ENCODE measurements at regions not wholly inside any gene's neighbourhood (a gene's known extent, or its start where the extent isn't known, plus 50 kb on each side); places are given as distances from the start of the nearest gene placed in this dataset.

DNA sequence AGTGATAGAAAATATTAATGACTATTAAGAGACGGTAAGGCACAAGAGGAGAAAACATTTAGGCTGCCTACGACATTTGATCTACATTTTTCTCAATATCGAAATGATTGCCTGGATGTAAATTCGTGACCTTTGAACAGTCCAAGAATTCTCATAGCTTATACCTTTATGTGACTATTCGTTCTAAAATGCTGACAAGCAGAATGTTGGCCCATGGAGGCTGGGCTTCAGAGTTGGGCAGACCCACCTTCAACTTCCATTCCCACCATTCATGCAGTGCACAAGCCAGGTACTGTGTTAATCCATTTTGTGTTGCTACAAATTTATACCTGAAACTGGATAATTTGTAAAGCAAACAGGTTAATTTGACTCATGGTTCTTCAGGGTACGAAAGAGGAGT is 441.4 kb upstream of the COBL start:
- no peak for DNase-seq
- no peak for ATAC-seq
- intact Hi-C loops (cut with DNase I, micrococcal nuclease) = no loop called here

DNA sequence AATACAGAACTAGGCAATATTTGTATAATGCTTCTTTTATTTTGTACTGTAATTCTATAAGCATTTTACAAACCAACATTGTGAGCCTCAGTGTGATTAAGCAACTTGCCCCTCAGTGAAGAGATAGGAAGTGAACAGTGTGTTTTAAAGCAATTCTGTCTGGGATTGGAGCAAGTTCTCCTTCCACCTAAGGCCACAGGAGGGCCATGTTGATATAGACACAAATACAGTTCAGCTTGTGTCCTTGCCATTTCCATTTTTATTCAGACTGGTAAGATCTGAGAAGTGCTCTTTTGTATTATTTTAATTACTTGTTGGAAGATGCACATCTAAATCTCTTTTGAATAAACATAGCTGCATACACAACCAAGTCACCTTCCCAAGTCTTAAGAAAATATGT is 416.3 kb upstream of the COBL start:
- intact Hi-C loops (cut with DNase I, micrococcal nuclease) = no loop called here
- DNase-seq (no peak), ATAC-seq (no peak)

DNA sequence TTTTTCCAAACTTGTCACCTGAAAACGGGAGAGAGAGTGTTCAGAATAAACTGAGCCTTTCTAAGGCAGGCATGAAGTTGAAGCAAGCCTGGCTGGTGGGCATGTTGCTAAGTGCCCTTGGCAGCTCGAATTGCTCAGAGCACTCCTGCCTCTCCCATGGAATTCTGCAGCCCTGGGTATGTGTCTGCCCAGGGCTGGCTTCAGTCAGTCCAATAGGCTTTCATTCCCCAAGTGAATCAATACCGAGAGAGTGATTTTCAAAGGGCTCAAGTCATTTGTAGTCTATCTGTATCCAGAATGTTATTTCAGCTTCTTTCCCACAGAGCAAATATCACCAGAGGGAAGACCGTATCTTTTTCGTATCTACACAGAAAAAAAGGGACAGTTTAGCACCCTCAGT is 415.5 kb upstream of the COBL start:
- no peak for DNase-seq
- no peak for ATAC-seq
- intact Hi-C loops (cut with DNase I, micrococcal nuclease) = no loop called here

DNA sequence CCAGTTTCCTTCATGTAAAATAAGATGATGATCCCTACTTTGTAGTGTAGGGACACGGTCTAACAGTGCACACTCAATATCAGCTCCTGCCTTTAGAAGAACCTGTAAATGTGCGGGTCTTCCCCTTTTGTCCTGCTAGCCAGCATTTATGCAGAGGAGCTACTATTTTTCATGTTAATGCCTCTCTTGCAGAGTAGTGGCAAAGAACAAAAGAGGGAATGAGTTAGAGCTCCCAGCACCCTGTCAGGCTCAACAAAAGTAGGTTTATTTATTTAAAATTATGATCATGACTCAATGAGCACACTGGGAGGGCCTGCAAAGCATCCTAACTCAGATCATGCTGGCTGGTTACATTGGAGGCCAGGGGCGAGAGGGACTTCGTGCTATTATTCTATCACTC is 414.5 kb upstream of the COBL start:
- intact Hi-C loops (cut with DNase I, micrococcal nuclease) = no loop called here

DNA sequence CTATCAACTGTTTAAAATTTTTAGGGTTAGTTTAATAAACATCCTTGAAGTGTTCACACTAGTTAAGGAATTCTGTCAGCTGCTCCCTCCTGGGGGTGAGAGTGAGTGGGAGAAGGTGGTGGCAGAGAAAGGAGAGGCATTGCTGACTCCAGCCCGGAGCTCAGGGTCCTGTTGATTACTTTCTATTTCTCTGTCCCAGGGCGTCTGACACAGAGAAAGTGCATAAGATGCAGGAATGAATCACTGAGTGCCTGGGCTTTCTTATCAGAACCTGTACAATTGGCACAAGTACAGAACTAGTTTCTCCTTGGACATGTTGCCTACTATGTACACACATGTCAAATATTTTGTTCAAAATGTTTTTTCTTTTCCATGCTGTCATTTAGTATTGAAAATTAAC is 410.8 kb upstream of the COBL start:
- ATAC-seq = no peak
- intact Hi-C loops (cut with DNase I, micrococcal nuclease) = no loop called here
- no peak for DNase-seq

More for the DNA sequence above, 414.5 kb upstream of the COBL start:
- no peak for DNase-seq
- ATAC-seq = no peak

DNA sequence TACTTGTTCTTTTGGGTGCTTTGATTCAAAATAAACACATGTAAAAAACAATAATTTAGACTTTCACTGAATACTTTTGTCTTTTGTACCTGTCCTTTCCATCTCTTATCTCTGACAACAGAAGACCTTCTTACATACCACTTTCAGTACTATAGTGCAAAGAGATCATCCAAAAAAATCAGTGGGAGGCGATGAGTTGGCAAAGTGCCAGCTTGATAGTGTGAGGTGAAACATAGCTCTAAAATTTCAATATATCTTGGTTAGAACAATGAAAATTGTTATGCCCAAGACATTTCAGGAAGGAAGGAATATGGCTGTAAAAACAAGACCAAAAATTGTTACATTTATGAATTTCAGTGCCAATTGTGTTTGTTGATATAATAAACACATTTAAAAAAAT is 390.2 kb upstream of the COBL start:
- no peak for DNase-seq
- intact Hi-C loops (cut with DNase I, micrococcal nuclease) = no loop called here
- no peak for ATAC-seq

DNA sequence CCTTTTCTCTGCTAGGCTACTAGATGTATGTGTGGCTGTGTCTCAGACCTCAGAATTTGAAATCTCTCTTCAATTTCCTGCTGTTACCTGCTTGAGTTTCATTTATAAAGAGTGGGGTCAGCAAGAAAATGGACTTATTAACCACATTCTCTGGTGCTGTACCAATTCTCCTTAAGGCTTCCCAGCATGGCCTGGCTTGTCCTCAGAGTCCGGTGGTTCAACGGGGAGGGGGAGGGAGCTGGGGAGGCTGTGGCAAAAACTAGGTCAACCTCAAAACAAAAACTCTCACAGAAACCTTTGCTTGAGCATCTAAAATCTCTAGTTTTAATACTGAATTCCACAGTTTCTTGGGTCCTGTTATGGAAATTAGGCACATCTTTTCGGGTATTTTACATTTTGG is 389.1 kb upstream of the COBL start:
- intact Hi-C loops (cut with DNase I, micrococcal nuclease) = no loop called here
- DNase-seq = no peak
- ATAC-seq = no peak

DNA sequence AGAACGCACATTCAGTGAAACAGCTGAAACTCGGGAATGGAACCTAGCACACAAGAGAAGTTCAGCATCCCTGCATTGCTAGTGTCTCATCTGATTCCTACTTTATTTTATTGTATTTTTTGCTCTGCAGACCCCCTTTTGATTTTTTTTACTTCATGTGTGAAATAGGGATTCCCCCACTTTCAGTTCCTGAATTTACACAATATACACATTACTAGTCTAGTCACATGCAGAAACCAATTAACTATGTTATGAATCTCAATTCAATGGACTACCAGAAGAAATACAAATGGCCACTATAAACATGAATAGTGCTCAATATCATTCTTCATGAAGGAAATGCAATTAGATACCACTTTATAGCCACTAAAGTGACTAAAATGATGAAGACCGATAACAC is 386.1 kb upstream of the COBL start:
- DNase-seq = no peak
- no peak for ATAC-seq
- intact Hi-C loops (cut with DNase I, micrococcal nuclease) = no loop called here

DNA sequence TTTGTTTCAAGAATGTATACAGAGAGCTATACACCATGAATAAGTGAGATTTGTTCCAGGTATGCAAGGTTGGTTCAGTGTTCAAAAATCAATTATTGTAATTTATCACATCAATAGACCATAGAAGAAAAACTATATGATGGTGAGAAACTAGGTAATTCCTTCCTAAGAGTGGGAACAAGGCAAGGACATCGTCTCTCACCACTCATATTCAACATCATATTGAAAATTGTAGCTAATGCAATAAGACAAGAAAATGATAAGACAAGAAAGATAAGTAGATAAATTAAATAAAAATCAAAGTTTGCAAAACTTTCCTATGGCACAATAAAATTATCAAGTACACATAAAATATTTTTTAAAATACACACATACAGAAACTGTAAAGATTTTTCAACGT is 385.3 kb upstream of the COBL start:
- no peak for ATAC-seq
- intact Hi-C loops (cut with DNase I, micrococcal nuclease) = no loop called here
- no peak for DNase-seq

DNA sequence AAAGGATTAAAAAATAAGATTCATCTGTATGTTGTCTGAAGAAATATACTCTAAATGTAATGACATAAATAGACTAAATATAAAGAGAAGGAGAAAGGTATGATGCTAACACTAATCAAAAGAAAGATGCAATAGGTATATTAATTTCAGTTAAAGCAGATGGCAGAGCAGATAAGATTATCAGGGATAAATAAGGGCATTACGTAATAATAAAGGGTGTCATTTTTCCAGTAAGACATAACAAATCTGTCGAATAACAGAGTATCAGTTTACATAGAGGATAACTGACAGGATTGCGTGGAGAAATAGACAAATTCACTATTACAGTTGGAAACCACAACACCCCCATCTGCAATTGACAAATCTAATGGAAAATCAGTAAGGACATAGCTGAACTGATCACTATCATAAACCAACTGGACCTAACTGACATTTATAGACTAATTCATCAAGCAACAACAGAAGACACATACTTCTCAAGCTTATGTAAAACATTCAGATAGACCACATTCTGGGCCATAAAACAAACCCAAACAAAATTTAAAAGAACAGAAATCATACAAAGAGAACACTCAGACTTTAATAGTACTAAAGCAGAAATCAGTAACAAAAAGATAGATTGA is 384.1 kb upstream of the COBL start:
- ATAC-seq (no peak), DNase-seq (no peak)
- intact Hi-C loops (cut with DNase I, micrococcal nuclease) = no loop called here

DNA sequence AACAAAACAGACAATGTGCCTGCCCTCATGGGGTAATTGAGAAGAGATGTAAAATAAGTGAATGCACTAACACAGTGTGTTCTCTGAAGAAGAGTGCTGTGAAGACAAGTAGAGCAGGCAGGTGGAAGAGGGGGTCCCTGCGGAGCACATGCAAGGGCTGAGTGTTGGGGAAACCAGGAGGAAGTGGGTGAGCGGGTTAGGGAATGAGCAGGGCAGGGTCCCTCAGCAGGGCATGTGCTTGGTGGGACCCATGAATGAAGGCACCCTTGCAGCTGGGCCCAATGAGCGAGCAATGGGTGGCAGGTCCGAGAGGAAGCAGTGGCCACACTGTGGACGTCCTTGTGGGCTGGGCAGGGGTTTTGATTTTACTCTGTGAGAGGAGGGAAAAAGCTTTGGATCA is 376.6 kb upstream of the COBL start:
- ATAC-seq (no peak), DNase-seq (no peak)
- intact Hi-C loops (cut with DNase I, micrococcal nuclease) = no loop called here

DNA sequence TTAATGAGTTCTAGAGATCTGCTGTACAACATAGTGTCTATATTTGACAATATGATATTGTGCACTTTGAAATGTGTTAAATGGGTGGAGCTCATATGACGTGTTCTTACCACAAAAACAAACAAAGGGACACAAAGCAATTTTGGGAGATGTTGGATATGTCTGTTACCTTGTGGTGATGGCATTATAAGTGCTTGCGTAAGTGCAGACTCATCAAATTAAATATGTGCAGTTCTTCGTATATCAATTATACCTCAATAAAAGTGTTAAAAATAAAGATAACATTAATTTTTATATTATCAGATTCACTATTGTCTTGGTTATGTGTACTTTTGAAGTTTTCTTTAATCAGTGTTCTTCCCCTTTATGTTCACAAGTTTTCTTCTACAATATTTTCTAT is 372.9 kb upstream of the COBL start:
- ATAC-seq (no peak), DNase-seq (no peak)
- intact Hi-C loops (cut with DNase I, micrococcal nuclease) = no loop called here

DNA sequence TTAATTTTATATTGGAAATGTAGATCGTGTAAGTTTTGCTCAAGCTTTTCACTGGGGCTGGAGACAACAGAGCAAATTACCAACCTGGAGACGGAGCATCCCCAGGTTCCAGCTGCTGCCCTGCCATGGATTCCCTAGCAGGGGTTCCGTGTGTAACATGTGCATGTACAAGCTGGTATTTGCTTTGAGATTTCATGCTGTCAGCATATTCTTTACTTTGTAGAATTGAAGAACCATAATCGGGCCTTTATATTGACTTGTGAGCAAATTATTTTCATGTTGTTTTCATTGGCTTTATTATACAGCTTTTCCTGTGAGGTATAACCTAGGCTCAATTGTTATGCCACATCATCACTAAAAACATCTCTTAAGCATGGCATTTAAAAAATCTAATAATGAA is 369.2 kb upstream of the COBL start:
- intact Hi-C loops (cut with DNase I, micrococcal nuclease) = no loop called here
- ATAC-seq (no peak), DNase-seq (no peak)

DNA sequence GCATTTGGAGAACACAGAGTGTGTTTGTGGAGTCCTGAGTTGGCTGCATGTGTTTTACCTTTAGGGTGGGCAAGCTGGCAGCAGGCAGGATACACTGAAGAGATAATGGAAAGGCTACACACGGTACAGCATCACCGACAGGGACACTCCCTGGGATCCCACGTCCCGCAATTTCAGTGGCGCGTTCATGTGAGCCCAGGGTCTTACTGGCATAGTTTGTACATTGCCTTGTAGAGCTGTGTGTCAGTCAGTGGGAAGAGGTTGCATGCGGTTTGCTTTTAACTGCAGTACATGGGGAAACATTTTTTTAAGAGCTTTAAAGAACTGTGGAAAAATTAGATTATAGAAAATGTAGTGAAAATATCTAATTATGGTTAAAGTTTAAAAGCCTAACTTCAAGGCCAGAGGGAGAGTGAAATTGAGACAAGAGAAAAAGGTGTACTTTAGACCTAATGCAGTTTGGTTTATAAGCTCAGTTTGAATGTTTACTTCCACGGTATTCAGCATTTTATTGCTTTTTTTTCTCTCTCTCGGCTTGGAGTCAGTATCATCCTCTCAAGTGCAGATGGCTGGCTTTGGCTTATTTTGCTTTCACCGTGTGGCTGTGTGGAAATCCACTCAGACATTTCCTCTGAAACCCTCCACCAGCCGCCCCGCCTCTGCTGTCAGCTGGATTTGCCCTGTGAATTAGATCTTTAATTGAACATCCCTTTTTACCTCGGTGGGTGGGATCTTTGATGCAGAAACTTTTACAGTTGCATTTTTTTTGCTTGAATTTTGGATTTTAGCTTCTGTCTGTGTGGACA is 364.2 kb upstream of the COBL start:
- intact Hi-C loops (cut with DNase I, micrococcal nuclease) = no loop called here
- peak; percentile 96 for ATAC-seq
- DNase-seq = no peak

DNA sequence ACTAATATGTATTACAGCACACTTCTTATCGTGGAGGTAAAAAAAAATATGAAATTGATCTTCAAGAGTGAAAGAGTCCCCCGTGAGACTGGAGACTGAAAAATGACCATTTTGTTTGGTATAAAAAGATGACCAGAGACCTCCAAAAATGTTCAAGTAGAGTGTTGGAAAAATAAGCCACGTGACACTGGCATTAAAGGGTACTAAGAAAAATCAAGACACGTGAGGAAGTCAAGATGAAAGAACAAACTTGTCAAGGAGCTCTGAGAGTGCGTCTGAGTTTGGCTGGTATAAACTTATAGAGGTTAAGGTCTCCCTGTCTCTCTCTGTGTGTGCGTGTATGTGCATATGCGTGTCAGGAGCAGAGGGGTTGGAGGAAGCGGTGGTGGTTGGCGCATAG is 362.7 kb upstream of the COBL start:
- intact Hi-C loops (cut with DNase I, micrococcal nuclease) = no loop called here
- ATAC-seq = no peak
- no peak for DNase-seq

DNA sequence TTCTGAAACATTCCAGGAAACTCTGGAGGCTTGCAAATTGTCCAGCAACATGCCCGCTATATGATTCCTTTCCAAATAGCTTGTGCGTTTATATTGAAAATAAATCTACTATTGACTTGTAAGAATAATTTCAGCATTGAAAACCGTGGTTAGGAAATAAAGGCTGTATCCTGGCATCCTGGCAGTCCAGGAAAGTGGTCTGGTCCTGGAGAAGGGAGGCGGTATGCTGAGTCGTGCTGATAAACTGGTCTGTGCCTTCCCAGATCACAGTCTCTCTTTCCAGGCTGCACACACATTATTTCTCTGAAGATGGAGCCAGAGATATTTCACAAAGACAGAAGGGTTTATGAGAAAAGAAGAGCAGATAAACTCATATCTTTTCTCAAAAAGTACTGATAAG is 350.1 kb upstream of the COBL start:
- no peak for DNase-seq
- ATAC-seq = no peak
- intact Hi-C loops (cut with DNase I, micrococcal nuclease) = no loop called here

DNA sequence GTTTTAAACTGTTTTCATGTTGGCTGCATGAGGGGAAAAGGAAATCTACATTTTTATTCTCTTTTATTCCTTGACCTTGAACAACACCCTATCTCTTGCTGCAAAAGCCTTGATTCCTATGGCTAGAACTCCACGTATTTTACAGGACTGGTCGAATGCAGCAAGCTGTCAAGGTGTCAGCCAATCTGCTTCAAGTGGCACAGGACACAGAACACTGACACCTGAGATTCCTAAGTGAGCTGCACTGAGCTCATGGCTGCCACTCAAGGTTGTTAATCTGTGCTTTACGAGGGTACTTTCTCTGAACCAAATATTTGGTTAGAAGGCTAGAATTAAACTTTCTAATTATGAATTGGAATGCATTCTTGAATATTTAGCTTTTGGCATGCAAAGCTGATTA is 349.7 kb upstream of the COBL start:
- intact Hi-C loops (cut with DNase I, micrococcal nuclease) = no loop called here
- ATAC-seq (peak; percentile 35), DNase-seq (no peak)

DNA sequence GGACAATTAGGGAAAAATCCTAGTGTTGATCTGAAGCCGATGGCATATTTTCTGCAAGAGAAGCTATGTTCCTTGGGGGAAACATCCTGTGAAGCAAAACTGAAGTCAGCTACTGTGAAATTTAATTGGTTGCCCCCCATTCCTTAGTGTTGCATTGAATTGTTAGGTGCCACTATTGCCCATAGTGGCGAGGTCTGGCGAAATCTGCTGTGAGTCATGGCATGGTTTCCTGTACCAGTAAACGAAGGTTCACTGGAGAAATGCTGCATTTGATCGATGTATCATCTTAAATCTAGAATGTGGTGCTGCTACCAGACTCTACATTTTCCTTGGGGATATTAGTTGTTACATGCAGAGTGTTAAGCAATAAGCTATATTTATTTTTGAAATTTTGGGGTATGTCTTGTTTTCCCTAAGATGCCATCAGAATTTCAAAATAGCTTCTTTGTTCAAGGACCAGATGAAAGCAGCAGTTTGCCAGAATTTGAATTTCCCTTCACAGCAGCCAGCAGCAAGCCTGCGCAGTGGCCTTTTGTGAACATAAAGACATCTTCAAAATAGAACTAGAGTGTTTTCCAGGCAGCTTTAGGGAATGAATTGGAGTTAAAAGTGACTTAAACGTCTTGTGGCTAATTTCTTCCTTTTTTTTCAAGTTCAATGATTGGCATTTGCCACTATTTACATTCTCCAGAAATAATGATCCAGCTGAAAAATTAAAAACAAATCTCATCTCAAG is 348.6 kb upstream of the COBL start:
- ATAC-seq (no peak), DNase-seq (no peak)
- intact Hi-C loops (cut with DNase I, micrococcal nuclease) = no loop called here

DNA sequence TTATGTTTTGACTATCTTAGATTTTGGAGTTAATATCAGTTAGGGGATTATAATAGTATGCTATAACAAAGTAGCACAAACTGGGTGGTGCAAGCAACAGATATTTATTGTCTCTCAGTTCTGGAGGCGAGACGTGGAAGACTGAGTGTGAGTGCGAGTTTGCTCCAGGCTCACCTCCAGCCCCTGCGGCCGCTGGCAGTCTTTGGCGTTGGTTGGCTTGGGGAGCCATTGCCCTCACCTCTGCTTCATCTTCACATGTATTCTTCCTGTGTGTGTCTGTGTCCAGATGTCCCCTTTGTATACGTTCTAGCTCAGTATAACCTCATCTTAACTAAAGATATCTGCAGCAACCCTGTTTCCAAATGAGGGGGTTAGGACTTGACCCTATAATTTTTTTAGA is 343.9 kb upstream of the COBL start:
- intact Hi-C loops (cut with DNase I, micrococcal nuclease) = no loop called here

DNA sequence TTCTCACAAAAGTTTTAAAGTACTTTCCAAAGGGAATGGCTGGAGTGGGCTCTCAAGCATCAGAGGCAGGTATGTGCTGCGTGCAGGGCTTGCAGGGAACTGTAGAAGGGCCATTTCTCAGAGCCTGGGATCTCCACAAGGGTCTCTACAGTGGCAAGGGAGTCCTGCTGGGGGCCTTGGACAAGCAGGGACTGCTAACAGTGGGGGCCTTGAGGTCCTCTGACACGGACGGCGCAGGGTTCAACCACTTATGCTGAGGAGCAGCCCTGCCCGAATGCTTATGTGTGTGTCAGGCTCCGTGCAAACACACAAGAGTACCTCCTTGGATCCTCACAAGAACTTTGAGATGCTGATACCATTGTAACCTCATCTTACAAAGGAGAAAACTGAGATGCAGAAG is 342.1 kb upstream of the COBL start:
- intact Hi-C loops (cut with DNase I, micrococcal nuclease) = no loop called here
- ATAC-seq = no peak
- DNase-seq = no peak

More for the DNA sequence above, 343.9 kb upstream of the COBL start:
- no peak for ATAC-seq
- no peak for DNase-seq

Data from left colon (tissue), 2 donors.